Choroid plexus epithelial cell (primary cell): ENCODE measurements at regions not wholly inside any gene's neighbourhood (a gene's known extent, or its start where the extent isn't known, plus 50 kb on each side); places are given as distances from the start of the nearest gene placed in this dataset.

ENCODE experiments used
- DNase-seq: peaks from one replicate; pipeline ENCODE4 v3.0.0-alpha.2; 2010; ENCODE audit warnings: low read depth
- H3K4me3 ChIP-seq: 2 replicates; pipeline ENCODE4 v1.5.1; 2011; ENCODE audit warnings: low read depth, mild to moderate bottlenecking, control low read depth, low read length, moderate library complexity
- TF ChIP-seq, protein P1 (sequence below): conservative IDR thresholded peaks from 2 replicates; pipeline ENCODE4 v1.5.1; 2011; ENCODE audit warnings: low read depth, mild to moderate bottlenecking, control low read depth, inconsistent platforms, low read length, moderate library complexity

DNA sequence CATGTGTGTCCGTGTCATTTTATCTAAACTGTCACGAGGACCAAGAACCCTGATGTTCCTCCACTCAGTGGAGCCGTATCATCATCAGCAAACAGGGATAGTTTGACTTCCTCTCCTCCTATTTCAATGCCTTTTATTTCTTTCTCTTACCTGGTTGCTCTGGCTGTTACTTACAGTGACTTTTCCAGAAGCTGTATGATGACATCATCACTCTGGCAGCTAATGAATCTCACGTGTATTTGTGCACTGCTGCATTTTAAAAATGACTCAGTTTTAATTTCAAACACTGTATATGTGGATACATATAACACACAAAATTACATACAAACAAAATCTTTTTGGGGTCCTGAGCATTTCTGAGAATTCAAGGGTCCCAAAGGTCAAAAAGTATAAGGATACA, 481.4 kb downstream of the CDH2 start:
- DNase-seq, result peak; percentile 44
- H3K4me3 ChIP-seq, result no peak overlapping the region
- TF ChIP-seq, protein P1, sequence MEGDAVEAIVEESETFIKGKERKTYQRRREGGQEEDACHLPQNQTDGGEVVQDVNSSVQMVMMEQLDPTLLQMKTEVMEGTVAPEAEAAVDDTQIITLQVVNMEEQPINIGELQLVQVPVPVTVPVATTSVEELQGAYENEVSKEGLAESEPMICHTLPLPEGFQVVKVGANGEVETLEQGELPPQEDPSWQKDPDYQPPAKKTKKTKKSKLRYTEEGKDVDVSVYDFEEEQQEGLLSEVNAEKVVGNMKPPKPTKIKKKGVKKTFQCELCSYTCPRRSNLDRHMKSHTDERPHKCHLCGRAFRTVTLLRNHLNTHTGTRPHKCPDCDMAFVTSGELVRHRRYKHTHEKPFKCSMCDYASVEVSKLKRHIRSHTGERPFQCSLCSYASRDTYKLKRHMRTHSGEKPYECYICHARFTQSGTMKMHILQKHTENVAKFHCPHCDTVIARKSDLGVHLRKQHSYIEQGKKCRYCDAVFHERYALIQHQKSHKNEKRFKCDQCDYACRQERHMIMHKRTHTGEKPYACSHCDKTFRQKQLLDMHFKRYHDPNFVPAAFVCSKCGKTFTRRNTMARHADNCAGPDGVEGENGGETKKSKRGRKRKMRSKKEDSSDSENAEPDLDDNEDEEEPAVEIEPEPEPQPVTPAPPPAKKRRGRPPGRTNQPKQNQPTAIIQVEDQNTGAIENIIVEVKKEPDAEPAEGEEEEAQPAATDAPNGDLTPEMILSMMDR, result no peak

DNA sequence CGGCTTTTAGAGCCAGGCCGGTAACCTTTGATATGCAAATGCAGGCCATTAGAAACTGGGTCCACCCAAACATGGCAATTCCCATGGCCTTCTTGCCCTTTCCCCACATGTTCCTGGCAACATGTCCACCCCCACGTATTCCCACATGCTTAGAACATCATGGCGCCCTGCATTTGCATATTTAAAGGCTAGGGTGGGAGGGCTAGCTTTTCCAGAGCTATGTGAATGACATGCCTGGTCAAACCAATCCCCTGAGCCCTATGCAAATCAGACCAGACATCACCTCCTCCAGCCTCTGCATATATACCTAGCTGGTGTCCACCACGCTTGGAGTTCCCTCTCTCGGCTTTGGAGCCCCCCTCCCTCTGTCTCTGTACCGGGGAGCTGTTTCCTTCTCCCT, 481.9 kb downstream of the CDH2 start:
- DNase-seq, result no peak
- TF ChIP-seq, protein P1, result no peak

DNA sequence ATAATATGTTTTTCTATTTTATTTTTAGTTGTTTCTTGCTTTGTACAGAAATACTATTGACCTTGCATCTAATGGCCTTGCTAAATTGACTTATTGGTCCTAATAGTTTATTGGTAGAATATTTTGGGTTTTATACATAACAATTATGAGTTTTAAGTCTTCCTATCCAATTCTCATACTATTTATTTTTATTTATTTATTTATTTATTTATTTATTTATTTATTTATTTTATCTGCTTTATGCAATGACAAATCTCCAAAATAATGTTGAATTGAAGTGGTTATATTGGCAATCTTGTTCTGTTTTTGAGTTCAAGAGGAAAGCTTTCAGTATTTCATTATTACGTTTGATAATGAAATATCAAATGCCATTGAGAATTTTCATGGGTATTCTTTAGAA, 488.3 kb downstream of the CDH2 start:
- H3K4me3 ChIP-seq, result no peak overlapping the region
- TF ChIP-seq, protein P1, result no peak
- DNase-seq, result no peak

More for the DNA sequence above, 481.9 kb downstream of the CDH2 start:
- no peak overlapping the region for H3K4me3 ChIP-seq

- DNase-seq, result no peak
- no peak overlapping the region for H3K4me3 ChIP-seq
- TF ChIP-seq, protein P1, result no peak
Measured at GRCh38 chr18:27687351-27687979, 489.5 kb downstream of the CDH2 start.

DNA sequence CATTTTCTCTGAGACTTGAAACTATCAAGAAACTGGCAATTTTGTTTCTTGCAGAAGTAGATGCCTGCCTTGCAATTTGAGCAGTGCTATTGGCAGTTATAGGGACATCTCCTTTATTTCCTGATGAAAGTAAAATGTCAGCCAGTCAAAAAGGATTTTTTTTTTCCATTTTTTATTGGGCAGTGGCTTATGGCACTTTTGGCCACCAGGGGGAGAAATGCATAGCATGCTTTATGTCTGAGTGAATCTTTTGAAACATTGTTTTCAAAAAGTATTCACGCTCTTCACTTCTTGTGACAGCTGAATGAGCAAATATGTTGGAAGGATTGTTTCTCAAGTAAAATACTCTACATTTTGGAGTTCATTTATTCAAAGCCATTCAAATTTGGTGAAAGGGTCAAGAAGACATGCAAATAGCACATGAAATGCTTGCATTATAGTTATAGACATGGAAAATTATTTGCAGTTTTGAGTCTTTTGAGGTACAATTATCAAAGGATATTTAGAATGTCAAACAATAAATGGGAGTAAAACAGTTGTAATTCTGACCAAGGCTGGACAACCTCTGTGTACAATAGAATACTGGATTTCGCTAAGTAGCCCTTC, 491.0 kb downstream of the CDH2 start:
- peak; percentile 80 for DNase-seq
- TF ChIP-seq, protein P1, result peak; percentile 91

DNA sequence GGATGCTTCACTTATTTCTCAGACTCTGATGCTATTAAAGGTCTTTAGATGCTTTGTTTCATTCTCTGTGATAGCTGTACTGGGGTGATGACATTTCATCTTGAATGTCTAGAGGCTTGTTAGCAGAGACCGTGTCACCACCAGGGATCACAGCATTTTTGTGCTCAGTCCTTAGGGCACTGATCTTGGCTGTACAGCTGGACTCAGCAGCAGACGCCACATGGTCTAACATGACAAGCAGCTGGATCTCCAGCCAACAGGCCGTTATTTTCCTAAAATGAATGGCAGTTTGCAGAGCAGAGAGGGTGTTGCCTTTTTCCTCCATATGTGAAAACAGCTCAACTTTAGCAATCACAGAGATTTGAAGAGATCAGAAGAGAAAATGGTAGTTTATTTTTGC, 491.8 kb downstream of the CDH2 start:
- TF ChIP-seq, protein P1, result no peak
- DNase-seq, result no peak
- H3K4me3 ChIP-seq, result no peak overlapping the region

More for the DNA sequence above, 491.0 kb downstream of the CDH2 start:
- no peak overlapping the region for H3K4me3 ChIP-seq

DNA sequence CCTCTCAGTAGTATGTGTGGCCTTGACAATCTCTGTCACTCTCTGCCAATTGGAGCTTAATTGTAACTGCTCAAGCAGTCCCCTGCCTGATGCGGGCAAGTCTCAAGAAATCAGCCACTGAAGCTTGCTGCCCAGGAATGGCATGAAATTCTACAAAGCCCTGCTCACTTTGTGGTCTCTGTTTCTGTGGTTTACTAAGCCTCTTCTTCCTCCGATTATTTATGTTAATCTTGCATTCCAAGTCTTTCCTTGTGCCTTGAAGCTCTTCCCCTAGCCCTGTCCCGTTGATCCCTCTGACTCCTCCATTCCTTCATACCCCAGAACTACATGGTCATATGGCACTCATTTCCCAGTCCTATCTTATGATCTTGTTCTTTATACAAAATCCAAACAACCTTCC, 489.3 kb upstream of the CHST9 start:
- DNase-seq, result no peak
- no peak overlapping the region for H3K4me3 ChIP-seq
- TF ChIP-seq, protein P1, result no peak
